Activated effector memory CD4-positive, alpha-beta T cell treated with anti-CD3 and anti-CD28 coated beads, Interleukin-2, amount 50 U/mL, for 16 hours (primary cell): ENCODE measurements at regions not wholly inside any gene's neighbourhood (a gene's known extent, or its start where the extent isn't known, plus 50 kb on each side); places are given as distances from the start of the nearest gene placed in this dataset.
"Not testable (repeated sequence)": the region's sequence is repeated elsewhere in the genome, so short reads cannot be mapped to it uniquely, and the experiment has no call there.

Experiments
- DNase-seq: peaks from one replicate; pipeline ENCODE4 v3.0.0-alpha.2; 2020

DNA sequence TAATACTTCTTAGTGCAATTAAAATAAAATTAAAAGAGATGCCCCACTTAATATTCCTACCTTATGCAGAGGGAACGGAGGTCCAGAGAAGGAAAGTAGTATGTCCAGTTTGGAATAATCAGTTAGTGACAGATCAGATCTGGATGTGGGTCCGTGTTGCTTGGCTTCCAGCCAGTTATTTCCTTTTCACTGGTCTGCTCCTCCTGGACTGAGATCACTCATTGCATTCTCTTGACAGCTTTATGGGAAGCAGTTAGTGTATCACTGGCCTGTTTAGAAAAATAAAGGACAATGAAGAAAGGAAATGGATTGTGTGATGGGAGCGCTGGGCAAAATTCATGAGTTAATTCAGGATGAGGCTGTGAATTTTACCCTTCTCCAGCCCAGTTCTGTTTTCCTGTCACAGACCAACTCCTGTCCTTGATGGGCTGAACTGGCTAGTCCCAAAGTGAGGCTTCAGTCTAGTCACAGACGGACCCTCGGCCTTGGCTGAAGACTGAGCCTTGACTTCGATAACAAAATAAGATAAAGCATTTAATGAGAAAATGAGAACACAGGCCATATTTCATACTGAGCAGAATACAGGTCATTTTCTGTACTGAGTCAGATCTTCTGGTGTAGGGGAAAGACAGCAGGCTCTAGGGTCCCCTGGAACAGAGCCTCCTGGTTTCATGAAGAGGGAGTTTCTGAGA, 85.2 kb upstream of the TRABD2B start:
- DNase-seq = no peak

DNA sequence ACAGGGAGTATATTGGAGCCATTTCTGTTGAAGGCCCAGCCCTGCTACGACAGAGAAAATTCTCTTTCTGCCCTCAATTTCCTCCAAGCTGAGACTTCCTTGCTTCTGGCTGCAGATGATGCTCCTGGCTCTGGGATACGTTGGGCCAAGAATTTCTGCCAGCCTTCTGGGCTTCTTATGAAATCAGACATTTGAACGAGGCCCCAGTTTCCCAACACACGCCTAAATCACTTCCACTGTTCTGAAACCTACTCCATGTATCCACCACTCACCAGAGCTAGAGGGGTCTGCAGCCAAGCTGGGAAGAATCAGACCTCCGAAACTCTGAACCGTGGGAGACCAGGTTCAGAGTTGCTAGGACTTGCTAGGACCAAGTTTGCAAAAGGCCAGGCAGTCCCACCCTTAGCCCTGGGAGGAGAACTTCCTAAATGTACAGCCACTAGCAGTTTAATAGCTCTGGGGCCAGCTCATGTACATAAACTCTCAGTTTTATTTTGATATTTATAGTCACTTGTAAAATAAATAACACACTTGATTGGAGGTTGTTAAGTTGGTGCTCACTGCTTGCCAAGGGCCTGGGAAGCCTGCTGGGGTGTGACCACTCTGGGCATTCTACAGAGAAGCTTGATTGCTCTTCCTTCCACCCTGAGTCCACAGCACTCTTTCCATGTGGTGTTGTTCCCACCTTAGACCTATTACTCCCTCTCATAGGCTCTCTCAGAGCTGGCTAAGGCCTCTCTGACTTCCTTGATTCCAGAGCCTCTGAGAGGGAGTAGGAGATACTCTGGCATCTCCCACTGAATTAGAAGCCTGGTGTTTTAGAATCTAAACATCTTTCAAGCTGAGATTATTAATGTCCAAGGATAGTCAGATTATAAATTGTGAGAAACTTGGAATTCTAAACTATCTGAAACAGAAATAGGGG, 83.4 kb upstream of the TRABD2B start:
- no peak for DNase-seq

DNA sequence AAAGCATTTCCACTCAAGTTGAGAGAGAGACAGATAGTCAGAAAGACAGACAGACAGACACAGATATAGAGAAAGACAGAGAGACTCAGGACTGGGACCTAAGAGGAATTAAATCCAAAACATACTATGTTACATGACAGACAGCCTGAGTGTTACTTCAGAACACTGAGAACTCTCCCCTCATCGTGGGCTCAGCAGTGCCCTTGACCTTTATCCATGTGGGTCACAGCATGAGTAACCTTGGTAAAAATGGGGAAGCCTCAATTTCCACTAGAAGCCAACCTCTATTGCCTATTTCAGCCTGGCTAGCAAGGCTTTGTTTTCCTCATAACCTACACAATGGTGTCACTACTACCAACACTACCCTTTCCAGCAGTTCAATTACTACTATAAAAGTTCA, 81.9 kb upstream of the TRABD2B start:
- no peak for DNase-seq

DNA sequence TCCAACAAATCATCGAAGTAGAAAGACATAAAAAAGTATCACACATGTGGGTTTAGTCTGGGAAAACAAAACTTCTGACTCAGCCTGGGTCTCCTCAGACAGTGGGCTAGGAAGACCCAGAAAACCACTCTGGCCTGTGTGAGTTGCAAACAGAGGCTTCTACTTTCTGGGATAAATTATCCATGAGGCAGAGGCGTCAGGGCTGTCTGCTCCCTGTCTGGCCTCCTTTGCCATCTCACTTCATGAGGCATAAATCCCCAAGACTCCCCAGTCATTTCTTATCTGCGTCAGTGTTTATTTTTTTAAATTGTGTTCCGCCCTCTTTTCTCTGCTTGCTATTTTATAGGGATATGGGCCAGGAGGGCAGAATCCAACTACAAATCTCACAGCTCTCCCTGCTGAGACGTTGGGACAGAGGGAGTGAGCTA, 80.6 kb upstream of the TRABD2B start:
- DNase-seq = no peak

DNA sequence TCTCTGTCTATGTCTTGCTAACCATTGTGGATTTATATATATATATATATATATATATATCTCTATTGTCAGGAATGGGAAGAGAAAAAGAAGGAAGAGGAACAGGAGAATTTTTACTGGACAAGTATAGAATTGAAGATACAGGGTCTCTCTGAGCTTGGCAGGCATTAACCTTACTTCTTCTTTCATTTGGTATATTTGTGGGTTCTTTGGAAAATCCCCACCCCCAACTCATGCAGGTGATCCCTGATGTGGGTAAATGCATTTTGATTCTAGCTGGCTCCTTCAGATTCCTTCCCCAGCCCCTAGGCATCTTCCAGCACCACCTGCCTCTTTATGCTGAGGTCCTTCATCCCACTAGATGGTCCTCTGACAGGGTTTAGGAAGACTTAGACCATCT, 78.8 kb upstream of the TRABD2B start:
- DNase-seq = no peak

DNA sequence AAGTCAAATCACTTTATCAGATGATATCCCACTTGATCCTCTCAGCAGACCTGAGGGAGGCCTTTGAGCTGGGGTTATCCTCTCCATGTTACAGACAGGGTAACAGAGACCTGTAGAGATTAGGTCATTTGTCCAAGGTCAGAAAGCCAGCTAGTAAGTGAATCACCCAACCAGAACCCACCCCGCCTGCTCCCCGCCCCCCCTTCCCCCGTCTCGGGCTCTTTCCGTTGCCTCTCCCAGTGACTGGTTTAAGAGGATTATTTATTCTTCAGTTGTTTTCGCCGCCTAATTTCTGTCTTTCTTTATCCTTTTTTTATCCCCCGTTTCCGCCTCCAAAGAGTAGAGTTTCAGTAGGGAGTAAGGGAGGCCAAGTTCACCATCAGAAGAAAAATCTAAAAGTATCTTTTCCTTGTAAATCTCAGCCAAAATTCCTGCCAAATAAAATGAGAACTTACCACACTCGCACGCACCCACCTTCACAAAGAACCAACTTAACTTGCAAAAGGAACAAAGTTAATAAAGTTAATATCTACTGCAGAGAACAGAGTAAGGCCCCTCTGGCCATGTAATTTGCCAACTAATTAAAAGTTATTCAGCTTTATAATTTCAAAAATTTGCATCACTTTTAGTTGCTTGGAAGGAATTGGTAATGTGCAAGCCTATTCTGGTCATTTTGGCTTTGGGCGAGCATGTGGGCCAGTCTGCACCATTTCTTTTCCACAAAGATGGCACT, 76.8 kb upstream of the TRABD2B start:
- DNase-seq = no peak

DNA sequence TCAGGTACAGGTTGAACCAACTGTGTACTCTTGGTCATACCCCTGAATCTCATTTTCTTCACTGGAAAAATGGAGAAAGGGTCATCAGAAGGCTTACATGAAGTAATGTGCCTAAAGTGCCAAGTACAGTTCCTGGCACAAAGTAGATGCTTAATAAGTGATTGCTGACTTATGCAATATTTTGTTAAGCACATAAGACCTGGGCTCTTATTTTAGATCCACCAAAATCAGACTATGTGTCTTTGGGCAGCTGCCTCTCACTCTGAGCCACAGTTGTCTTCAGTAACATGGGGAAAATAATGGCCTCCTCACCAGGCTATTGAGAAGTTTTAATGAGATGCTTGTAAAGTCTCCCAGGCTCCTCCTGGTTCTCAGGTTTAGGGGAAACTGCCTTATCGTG, 74.3 kb upstream of the TRABD2B start:
- DNase-seq = no peak

DNA sequence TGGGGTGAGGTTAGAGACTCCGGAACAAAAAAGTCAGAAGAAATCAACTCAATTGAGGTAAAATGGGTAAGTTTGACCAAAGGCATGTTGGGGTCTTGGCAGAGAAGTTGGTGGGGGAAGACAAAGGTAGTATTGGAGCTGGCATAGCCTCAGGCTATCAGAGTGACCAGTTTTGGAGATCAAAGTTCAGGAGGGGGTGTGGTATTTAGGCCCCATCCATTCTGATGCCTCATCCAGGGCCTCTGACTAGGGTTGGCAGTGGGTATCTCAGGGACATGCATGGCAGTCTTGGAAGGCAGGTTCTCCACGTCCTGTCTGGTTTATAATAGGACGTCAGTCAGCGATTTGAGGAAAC, 73.2 kb upstream of the TRABD2B start:
- DNase-seq = no peak

DNA sequence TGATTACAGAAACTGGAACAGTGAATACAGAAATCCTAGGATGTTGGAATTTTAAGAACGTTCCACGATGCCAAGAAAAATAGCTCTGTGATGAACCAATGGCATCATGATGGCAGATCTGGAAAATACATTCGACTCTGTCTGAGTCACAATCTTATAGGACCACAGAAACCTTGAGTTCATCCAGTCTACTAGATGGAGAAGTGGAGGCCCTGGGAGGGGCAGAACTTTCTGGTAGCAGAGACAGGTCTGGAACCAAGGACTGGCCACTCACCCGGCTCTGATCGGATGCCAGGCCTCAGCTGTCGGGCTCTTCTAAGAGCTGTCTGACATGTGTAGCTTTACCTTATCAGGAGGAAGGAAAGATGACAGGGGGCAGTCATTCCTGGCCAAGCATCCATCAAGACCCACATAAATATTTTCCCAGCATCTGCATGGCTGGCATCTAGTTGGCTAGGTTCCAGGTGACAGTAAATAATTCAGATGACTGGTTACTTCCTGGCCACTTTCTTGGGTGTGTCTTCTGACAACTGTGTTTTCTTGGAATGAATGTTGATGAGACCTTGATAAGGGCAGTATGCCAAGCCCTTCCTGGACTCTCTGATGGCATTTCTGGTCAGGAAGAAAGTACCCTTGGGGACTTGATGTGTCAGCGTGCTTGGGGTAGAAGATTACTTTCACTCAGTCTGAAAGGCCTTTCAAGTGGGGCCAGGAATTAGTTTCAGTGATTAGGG, 72.6 kb upstream of the TRABD2B start:
- no peak for DNase-seq

DNA sequence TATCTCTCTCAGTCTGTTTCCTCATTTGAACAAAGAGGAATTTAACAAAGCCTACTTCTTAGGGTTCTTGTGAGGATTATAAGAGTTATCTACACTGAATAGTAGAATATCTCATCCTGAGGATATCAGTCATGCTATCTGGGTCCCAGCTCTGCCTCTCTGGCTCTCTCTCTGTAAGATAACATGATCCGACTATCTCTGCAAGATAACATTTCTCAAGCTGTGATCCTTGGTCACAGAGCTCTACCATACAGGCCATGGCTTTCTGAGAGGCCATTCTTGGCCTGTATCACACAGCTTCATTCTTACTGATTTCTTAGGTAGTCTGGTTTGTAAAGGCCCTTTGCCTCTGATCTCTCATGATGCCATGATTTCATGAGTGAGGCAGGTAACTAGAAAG, 71.0 kb upstream of the TRABD2B start:
- DNase-seq = no peak

DNA sequence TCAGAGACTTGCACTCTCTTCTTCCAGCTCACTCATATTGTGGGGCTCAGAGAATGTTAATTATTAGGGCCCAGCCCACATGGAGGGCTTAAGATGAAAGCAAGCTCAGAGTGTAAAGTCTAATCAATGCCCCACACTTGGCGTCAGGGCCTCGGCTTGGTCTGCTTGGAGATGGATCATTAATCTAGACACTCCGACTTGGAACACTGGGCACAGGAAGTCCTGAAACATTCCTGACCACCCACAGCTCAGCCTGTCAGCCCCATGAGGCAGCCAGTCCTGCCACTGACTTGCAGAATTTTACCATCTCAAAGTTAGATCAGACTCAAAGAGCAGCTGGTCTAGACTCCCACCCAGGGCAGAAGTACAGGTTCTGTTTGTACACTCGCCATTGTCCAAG, 69.8 kb upstream of the TRABD2B start:
- no peak for DNase-seq

DNA sequence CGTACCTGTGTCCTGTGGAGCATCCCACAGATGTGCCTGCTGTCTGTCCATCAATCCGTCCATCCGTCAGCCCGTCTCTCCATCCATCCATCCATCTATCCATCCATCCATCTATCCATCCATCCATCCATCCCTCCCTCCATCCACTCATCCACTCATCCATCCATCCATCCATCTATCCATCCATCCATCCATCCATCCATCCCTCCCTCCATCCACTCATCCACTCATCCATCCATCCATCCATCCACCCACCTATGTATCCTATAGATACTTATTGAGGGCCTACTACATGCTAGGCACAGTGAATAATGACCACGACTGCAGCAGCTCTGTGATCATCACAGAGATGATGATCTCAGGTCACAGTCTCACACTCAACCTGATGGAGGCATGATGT, 67.5 kb upstream of the TRABD2B start:
- not testable (repeated sequence) for DNase-seq

DNA sequence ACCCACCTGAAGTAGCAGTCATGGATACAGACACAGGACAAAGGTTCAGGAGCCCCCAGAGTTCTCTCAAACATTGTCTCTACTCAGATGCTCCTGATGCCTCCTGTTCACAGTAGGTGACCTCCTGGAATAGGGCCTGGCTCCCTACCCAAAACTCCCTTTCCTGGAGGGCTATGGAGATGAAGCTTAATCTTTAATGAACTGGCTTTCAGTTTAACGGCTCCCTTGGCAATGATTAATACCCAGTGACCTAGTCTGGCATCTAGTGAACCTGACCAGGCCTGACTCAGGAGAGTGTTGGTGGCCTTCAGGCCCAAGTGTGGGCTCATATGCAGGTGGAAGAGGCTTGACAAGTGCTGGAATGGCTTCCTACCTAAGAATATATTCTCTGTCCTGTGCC, 65.2 kb upstream of the TRABD2B start:
- no peak for DNase-seq

DNA sequence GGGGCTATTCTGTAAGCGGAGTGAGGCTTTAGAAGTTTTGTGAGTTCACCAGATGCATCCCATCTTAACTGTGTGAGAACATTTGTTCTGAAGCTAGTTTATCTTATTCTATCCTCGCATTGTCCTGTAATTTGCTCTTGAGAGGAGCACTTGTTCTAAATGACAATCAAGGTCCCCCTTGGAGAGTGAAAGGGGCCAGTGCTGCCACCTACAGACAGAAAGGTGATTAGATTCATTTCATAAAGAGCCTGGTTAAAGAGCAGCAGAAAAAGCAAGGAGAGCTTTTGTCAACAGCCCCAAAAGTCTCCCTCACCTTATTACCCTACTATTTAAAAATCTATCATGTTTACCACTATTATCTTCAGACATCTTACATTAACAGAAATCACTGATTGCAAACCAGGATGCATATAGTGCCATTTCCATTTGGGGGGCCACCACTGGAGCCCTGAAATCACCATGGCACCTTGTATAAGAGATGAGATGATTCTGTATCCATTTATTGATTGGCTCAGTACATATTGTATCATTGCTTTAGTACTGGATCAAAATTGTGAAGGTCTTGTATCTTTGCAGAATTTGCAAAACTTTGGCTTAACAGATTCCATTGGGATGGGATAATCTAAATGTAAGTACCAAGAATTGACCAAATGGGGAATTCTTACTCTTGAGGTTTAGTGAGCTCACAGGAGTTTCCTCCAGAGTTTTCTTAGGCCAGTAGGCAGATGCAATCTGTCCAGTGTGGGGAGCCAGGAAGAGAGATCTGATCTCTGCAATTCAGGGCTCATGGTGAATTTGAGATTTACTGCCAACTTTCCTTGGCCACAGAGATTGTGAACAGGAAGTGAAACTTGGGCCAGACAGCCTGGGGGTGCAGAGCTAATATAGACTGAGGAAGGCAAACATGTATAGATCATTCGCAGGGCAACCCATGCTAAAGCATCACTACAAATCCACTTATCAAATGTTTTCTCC, 64.3 kb upstream of the TRABD2B start:
- DNase-seq = no peak

DNA sequence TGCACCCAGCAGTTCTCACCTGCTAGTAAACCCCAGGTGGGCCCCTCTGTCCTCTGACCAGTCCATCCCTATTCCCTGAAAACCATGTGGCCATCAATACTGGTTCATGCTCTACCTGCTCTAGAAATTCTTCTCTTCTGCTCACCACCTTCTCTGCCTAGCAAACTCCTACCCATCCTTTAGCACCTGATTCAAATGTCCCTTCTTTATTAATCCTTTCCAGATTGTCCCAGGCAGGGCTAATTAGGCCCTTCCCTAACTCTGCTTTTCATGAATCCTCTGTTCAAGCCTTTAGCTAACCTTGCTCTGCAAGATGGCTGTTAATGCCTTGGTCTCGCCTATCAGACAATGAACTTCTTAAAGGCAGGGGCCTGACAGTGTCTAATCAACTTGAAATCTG, 62.1 kb upstream of the TRABD2B start:
- no peak for DNase-seq

DNA sequence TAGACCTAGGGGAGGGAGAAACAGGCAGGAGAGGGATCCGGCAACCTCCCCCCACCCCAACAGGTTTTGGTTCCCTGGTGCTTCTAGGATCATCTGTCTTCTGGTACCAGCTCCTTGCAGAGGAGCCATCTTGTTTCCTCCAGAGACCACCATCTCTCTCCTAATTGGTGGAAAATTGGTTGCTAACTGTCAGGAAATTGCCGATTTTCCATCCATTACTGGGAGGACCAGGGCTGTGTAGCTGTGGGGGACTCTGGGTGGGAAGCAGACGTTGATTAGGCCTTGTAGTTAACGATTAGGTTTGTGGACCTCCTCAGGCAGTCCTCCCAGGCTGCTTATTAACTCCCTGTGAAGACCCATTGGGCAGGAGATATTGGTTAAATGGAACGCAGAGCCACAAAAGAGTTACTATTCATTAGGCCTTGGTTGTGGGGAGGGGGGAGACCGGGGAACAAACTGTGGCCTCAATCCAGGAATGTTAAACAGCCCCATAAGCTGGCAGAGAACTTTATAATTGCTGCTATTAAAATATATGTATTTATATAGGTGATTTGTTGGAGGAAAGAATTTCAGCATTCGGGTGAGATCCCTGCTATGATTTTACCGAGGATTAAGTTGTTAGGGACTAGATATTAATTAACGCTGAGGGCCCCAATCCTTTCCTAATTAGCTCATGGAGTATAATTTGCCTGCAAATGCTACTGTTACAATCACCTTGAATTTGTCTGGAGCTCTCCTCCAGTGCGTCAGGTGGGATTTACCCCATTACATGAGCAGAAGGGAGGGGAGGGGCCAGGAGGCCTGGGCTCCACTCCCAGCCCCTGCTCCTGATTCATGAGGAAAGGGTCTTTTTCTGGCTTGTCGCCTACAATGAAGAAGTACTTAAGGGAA, 61.2 kb upstream of the TRABD2B start:
- DNase-seq = no peak

DNA sequence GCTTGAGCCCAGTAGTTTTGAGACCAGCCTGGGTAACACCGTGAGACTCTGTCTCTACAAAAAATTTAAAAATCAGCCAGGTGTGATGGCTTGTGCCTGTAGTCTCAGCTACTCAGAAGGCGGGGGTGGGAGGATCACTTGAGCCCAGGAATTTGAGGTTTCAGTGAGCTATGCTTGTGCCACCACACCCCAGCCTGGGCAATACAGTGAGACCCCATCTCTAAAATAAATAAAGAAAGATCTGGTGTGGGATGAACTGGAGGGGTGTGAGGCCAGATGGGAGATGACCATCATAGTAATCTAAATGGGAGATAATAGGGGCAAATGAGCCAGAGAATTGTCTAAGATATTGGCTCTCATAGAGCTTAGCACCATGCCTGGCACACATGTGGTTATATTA, 60.1 kb upstream of the TRABD2B start:
- DNase-seq = no peak

DNA sequence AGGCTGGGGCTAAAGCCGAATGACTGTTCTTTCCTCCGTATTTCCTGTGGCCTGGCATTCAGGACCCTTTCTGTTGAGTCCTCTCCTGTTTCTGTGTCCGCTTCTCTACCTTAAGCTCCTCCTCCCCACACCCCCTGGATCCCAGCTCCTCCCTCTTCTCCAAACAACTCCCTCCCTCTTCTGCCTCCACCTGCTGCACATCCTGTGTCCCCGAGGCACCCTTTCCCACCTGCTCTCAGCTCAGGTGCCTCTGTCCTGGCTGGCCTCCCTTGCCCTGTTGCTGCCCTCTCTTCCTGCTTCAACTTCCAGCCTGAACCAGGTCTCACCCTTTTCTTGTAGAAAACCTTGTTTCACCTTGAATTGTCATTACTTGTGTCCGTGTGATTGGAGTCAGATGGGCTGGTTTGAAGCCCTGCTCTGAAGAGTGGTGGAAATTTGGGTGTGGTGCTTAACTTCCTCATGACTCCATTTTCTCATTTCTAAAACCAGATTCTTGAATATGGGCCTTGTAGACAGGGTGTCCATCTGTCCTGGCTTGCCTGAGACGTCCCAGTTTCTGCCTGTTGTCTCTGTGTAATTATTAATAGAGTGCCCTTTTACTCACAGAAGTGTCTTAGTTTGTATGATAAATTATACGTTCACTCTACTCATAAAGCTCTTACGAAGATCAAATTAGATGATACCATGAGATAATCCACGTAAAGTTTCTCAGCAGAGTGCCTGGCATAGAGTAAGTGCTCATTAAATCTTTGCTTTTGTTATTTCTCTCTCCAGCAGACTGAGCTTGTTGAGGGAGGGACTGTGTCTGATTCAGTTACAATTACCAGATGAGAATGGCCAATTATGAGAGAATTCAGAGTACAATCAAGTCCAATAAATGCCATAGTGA, 58.9 kb upstream of the TRABD2B start:
- no peak for DNase-seq

DNA sequence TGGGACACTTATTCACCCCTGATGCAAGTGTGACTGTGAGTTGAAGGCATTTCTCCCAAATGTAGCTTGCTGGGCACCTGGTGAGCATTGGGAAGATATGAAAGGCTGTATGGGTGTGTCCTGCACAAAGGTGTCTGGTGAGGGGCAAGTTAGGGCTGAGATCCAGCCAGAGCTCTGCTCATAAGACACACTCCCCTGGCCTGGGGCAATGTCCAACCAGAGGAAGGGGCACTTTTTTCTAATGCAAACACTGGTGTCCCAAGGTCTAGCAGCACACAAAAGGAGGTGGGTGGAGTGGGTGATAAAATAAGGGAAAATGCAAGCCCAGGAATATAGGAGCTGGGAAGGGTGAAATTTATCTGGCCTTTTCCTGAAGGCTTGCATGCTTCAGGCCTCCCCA, 57.0 kb upstream of the TRABD2B start:
- DNase-seq = no peak

DNA sequence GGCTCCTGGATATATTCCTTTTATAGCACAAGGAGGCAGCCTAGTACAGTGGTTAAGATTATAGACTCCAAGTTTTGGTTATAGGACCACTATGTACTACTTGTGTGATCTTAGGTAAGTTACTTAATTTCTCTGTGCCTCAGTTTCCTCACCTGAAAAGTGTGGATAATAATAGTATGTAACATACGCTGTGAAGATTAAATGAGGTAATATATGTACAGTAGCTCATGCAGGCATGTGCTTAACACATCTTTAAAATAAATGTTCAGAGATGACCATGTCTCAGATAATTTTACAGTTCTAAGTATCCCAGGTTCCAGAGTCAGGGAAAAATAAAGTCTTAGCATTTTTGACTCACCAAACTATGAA, 55.7 kb upstream of the TRABD2B start:
- no peak for DNase-seq
